Kidney (tissue), 13 donors: ENCODE measurements at regions not wholly inside any gene's neighbourhood (a gene's known extent, or its start where the extent isn't known, plus 50 kb on each side); places are given as distances from the start of the nearest gene placed in this dataset.

ENCODE experiments used
- DNase-seq, 5 donors: peaks; one replicate each; pipeline ENCODE4 v3.0.0-alpha.2; 2013 to 2020
- FAIRE-seq: peaks from 2 replicates; lab custom pipeline; 2012; peaks lifted over from hg19 to GRCh38; lab: Jason Lieb, UNC
- H3K27ac ChIP-seq, 2 donors: one replicate each; pipeline ENCODE4 v1.7.0; 2013; ENCODE audit warnings: low read depth in 2 of 2, low read length in 2 of 2, inconsistent platforms in 1 of 2
- H3K27me3 ChIP-seq: one replicate; pipeline ENCODE4 v1.7.1; 2013; ENCODE audit warnings: low read length, inconsistent platforms; ENCODE audit not compliant: control insufficient read depth, insufficient read depth
- H3K36me3 ChIP-seq, 3 donors: one replicate each; pipeline versions ENCODE4 v1.7.0 to v1.7.1; 2013; ENCODE audit warnings: low read length in 3 of 3, control low read depth in 1 of 3, inconsistent platforms in 1 of 3; ENCODE audit not compliant: insufficient read depth in 3 of 3, control insufficient read depth in 2 of 3
- H3K4me1 ChIP-seq, 3 donors: one replicate each; pipeline versions ENCODE4 v1.7.0 to v1.7.1; 2013; ENCODE audit warnings: low read length in 3 of 3, inconsistent platforms in 1 of 3, low read depth in 1 of 3; ENCODE audit not compliant: control insufficient read depth in 2 of 3, insufficient read depth in 2 of 3
- H3K4me3 ChIP-seq, 3 donors: one replicate each; pipeline versions ENCODE4 v1.7.0 to v1.8.1; 2013; ENCODE audit warnings: low read length in 3 of 3, control low read depth in 1 of 3, inconsistent platforms in 1 of 3
- H3K9ac ChIP-seq, 3 donors: one replicate each; pipeline versions ENCODE4 v1.7.0 to v1.7.1; 2013; ENCODE audit warnings: low read length in 3 of 3, control low read depth in 1 of 3, inconsistent platforms in 1 of 3
- H3K9me3 ChIP-seq, 3 donors: one replicate each; pipeline versions ENCODE4 v1.7.0 to v1.7.1; 2013; ENCODE audit warnings: low read length in 3 of 3, control low read depth in 1 of 3, inconsistent platforms in 1 of 3; ENCODE audit not compliant: control insufficient read depth in 2 of 3, insufficient read depth in 1 of 3
- intact Hi-C: fragments of 100-400 bp; cut with DNase I; formaldehyde crosslinking; loops from one replicate; pipeline ENCODE4 v1.11.1; 2022
- TF ChIP-seq, protein P1 (sequence below): IDR thresholded peaks from 3 replicates; pipeline ENCODE4 v1.5.1; 2012; ENCODE audit warnings: mild to moderate bottlenecking, moderate library complexity, borderline replicate concordance; ENCODE audit not compliant: insufficient read depth; ENCODE audit errors: extremely low read depth
- donor health status: control.
- donor health status: control.
- donor health status: control.
- donor health status: control.
- donor health status: control.
- donor health status: DM: yes; HTN: yes; CAD: no.
- donor health status: Normal renal cell carcinoma (clear cell type).

DNA sequence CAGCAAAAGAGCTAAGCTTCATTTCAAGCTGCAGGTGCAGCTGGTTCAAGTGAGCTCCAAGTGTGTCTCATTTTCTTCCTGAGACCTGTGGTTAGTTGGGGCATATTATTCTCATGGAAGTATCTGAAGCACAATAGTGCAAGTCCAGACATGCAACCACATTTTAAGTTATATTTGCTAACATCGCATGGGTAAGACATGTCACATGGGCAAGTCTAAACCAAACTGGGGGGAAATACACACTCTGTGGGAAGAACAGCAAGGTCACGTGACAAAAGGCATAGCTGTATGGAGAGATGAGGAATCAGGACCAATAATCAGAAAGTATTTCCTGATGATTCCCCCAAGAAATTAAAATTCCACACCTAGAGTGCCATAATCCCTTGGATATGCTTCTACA lies 94.9 kb upstream of the NDP start:
- H3K27me3 ChIP-seq, result no peaks in the 10 kb centered on the region
- no peaks in the 10 kb centered on the region for H3K36me3 ChIP-seq
- H3K27ac ChIP-seq, result no peak overlapping the region
- no peak overlapping the region for H3K9ac ChIP-seq
- no peaks in the 10 kb centered on the region for H3K4me1 ChIP-seq
- no peak for DNase-seq
- TF ChIP-seq, protein P1, sequence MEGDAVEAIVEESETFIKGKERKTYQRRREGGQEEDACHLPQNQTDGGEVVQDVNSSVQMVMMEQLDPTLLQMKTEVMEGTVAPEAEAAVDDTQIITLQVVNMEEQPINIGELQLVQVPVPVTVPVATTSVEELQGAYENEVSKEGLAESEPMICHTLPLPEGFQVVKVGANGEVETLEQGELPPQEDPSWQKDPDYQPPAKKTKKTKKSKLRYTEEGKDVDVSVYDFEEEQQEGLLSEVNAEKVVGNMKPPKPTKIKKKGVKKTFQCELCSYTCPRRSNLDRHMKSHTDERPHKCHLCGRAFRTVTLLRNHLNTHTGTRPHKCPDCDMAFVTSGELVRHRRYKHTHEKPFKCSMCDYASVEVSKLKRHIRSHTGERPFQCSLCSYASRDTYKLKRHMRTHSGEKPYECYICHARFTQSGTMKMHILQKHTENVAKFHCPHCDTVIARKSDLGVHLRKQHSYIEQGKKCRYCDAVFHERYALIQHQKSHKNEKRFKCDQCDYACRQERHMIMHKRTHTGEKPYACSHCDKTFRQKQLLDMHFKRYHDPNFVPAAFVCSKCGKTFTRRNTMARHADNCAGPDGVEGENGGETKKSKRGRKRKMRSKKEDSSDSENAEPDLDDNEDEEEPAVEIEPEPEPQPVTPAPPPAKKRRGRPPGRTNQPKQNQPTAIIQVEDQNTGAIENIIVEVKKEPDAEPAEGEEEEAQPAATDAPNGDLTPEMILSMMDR, result no peak
- intact Hi-C loops, result no loop called here
- no peaks in the 10 kb centered on the region for H3K9me3 ChIP-seq
- no peak overlapping the region for H3K4me3 ChIP-seq
- FAIRE-seq, result no peak

DNA sequence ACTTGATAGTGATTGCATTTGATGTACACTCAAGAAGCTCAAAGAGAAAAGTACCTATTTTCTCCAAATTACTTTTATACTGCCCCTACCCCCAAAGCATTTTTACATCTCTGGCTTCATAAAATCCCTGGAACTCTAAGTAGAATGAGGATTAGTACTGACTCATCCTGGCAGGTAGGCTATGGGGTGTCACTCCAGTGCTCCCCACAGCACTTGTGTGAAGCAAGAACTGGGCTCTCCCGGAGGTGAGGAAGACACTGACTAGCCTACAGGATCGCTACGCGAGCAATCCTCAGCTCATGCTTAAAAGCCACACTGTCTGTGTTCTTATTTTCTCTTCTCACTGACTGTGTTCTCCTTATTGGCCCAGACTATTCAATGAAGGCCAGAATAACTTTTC lies 90.4 kb upstream of the NDP start:
- no peaks in the 10 kb centered on the region for H3K36me3 ChIP-seq
- H3K4me3 ChIP-seq, result no peak overlapping the region
- no peaks in the 10 kb centered on the region for H3K4me1 ChIP-seq
- TF ChIP-seq, protein P1, result no peak
- H3K9ac ChIP-seq, result no peak overlapping the region
- no peak overlapping the region for H3K27ac ChIP-seq
- no peaks in the 10 kb centered on the region for H3K9me3 ChIP-seq
- intact Hi-C loops, result no loop called here
- FAIRE-seq (no peak), DNase-seq (no peak)
- no peaks in the 10 kb centered on the region for H3K27me3 ChIP-seq

DNA sequence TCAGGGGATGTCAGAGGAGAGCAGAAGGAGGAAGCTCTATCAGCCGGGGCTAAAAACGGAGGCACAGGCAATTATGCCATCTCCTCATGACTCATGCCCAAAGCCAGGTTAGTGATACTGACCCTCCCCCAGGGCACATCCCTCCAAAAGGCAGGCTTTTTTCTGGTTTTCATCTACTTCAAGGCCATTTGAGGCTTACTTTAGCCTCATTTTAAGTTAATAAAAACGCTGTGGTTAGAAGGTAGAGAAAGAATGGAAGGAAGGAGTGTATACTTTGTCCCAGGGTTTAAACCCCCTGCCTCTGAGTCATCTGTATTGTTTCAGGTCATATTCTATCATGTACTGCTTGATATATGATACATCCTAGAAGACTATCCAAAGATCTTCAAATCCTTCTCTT lies 89.7 kb upstream of the NDP start:
- intact Hi-C loops, result no loop called here
- TF ChIP-seq, protein P1, result no peak
- Histone ChIP-seq H3K36me3 (no peaks in the 10 kb centered on the region), H3K4me3 (no peak overlapping the region), H3K4me1 (no peaks in the 10 kb centered on the region), H3K9ac (no peak overlapping the region), H3K27me3 (no peaks in the 10 kb centered on the region), H3K9me3 (no peaks in the 10 kb centered on the region), H3K27ac (no peak overlapping the region)
- FAIRE-seq (no peak), DNase-seq (no peak)

DNA sequence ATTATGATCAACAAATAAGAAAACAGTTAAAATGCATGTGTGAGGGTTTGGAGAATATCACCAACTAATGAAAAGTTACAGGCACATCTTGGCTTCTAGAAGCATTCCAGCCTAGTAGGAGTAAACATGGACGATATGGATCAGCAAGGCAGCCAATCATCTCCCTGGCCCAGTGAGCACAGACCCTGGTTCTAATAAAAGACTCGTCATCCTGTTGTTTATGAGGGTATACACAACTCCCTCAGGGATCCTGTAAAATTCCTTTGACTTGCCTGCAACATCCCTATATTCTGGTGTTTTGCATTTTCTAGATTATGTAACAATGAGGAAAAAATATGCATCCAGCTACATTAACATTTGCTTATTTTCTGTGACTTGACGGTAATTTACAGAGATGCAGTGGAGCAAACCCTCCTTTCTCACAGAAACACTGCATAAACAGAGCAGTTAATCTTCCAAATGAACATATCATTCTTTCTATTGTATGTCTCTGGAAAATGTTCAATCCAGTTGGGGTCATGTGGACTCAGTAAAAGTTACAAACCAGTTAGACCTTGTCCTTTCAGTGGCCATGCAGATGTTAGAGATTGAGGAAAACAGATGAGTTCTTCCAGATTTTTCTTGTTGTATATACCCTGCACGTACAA lies 88.9 kb upstream of the NDP start:
- peak in 2 of 5 donors; percentile 20 to 50 for DNase-seq
- no peak for FAIRE-seq

More for the DNA sequence above, 88.9 kb upstream of the NDP start:
- Histone ChIP-seq H3K36me3 (no peaks in the 10 kb centered on the region), H3K4me1 (no peaks in the 10 kb centered on the region), H3K27ac (no peak overlapping the region), H3K27me3 (no peaks in the 10 kb centered on the region), H3K9ac (no peak overlapping the region), H3K9me3 (no peaks in the 10 kb centered on the region), H3K4me3 (no peak overlapping the region)
- TF ChIP-seq, protein P1, result no peak
- intact Hi-C loops, result no loop called here
